Neural cell (in vitro differentiated cells): ENCODE measurements at regions not wholly inside any gene's neighbourhood (a gene's known extent, or its start where the extent isn't known, plus 50 kb on each side); places are given as distances from the start of the nearest gene placed in this dataset.

Experiments used
- H2AFZ ChIP-seq: fragments of 200-600, 300-800 bp; sonication (generic), shearing (Covaris generic); 2 replicates; pipeline ENCODE4 v1.6.0; 2014; ENCODE audit warnings: low read depth, mild to moderate bottlenecking, antibody characterized with exemption, low read length, moderate library complexity
- H3F3A ChIP-seq: fragments of 200-600 bp; shearing (Covaris generic); 2 replicates; pipeline ENCODE4 v1.6.1; 2016; ENCODE audit warnings: mild to moderate bottlenecking, moderate library complexity, mixed read lengths, antibody characterized with exemption, low read length; ENCODE audit not compliant: insufficient read depth, poor library complexity, severe bottlenecking
- H3K27ac ChIP-seq: fragments of 200-600, 300-800 bp; sonication (generic), shearing (Covaris generic); 2 replicates; pipeline ENCODE4 v1.5.1; 2014; ENCODE audit warnings: mild to moderate bottlenecking, low read length, moderate library complexity
- H3K27me3 ChIP-seq: fragments of 300-800, 200-600 bp; sonication (generic), shearing (Covaris generic); 2 replicates; pipeline ENCODE4 v1.6.0; 2014; ENCODE audit warnings: mild to moderate bottlenecking, low read depth, low read length, moderate library complexity; ENCODE audit not compliant: insufficient read depth
- H3K36me3 ChIP-seq: fragments of 300-800, 200-600 bp; sonication (generic), shearing (Covaris generic); 2 replicates; pipeline ENCODE4 v1.5.1; 2014; ENCODE audit warnings: mild to moderate bottlenecking, antibody characterized with exemption, low read length, moderate library complexity; ENCODE audit not compliant: insufficient read depth
- H3K4me2 ChIP-seq: fragments of 300-800, 200-600 bp; sonication (generic), shearing (Covaris generic); 2 replicates; pipeline ENCODE4 v1.6.0; 2014; ENCODE audit warnings: mild to moderate bottlenecking, low read length
- H3K4me3 ChIP-seq: fragments of 300-800, 200-600 bp; sonication (generic), shearing (Covaris generic); 2 replicates; pipeline ENCODE4 v1.5.1; 2014; ENCODE audit warnings: mild to moderate bottlenecking, low read length, moderate library complexity
- H3K79me2 ChIP-seq: fragments of 200-600 bp; shearing (Covaris generic); replicated peaks from 2 replicates; pipeline ENCODE4 v1.6.0; 2014; ENCODE audit warnings: mild to moderate bottlenecking, low read length, moderate library complexity; ENCODE audit not compliant: insufficient read depth
- H3K9ac ChIP-seq: fragments of 300-800, 200-600 bp; sonication (generic), shearing (Covaris generic); 2 replicates; pipeline ENCODE4 v1.6.1; 2016; ENCODE audit warnings: mild to moderate bottlenecking, low read length, mixed read lengths
- H3K9me2 ChIP-seq: fragments of 200-600 bp; shearing (Covaris generic); 2 replicates; pipeline ENCODE4 v1.6.1; 2016; ENCODE audit warnings: mild to moderate bottlenecking, low read length, mixed read lengths; ENCODE audit not compliant: insufficient read depth
- H3K9me3 ChIP-seq: fragments of 200-600, 300-800 bp; sonication (generic), shearing (Covaris generic); 2 replicates; pipeline ENCODE4 v1.6.1; 2016; ENCODE audit warnings: mild to moderate bottlenecking, mixed run types, low read length, moderate library complexity, mixed read lengths
- H4K20me1 ChIP-seq: fragments of 200-600 bp; shearing (Covaris generic); 2 replicates; pipeline ENCODE4 v1.6.1; 2016; ENCODE audit warnings: mild to moderate bottlenecking, mixed run types; ENCODE audit not compliant: insufficient read depth
- EP300 ChIP-seq: fragments of 450-650 bp; conservative IDR thresholded peaks from 2 replicates; pipeline ENCODE4 v1.6.1; 2014; ENCODE audit warnings: antibody characterized with exemption, mild to moderate bottlenecking, moderate library complexity; ENCODE audit not compliant: poor library complexity, severe bottlenecking
- EZH2 ChIP-seq: fragments of 200-600, 300-800 bp; shearing (Covaris generic), sonication (generic); IDR thresholded peaks from 2 replicates; pipeline ENCODE4 v1.6.1; 2014; ENCODE audit warnings: antibody characterized with exemption, low read length, borderline replicate concordance, mild to moderate bottlenecking; ENCODE audit not compliant: insufficient read depth, poor library complexity, severe bottlenecking
- MXI1 ChIP-seq: fragments of 450-650 bp; conservative IDR thresholded peaks from 2 replicates; pipeline ENCODE4 v1.6.1; 2014; ENCODE audit warnings: antibody characterized with exemption, mild to moderate bottlenecking; ENCODE audit not compliant: poor library complexity, severe bottlenecking
- POLR2AphosphoS5 ChIP-seq: IDR thresholded peaks from 2 replicates; pipeline ENCODE4 v1.6.1; 2012
- RAD21 ChIP-seq: fragments of 450-650 bp; conservative IDR thresholded peaks from 2 replicates; pipeline ENCODE4 v1.6.1; 2014; ENCODE audit warnings: antibody characterized with exemption, mild to moderate bottlenecking, moderate library complexity
- SMC3 ChIP-seq: fragments of 450-650 bp; conservative IDR thresholded peaks from 2 replicates; pipeline ENCODE4 v1.6.1; 2014; ENCODE audit warnings: antibody characterized with exemption, mild to moderate bottlenecking, moderate library complexity; ENCODE audit not compliant: poor library complexity
- TAF1 ChIP-seq: IDR thresholded peaks from 2 replicates; pipeline ENCODE4 v1.6.1; 2012; ENCODE audit warnings: low read depth
- TF ChIP-seq, protein P1 (sequence below): fragments of 450-650 bp; IDR thresholded peaks from 2 replicates; pipeline ENCODE4 v1.5.1; 2014; ENCODE audit warnings: antibody characterized with exemption, mild to moderate bottlenecking, moderate library complexity; ENCODE audit not compliant: poor library complexity, severe bottlenecking
- TF ChIP-seq, protein P2 (sequence below): IDR thresholded peaks from 2 replicates; pipeline ENCODE4 v1.6.1; 2012; ENCODE audit warnings: borderline replicate concordance

GRCh38 chrX:107574054-107574683, 54.1 kb upstream of the PRPS1 start:
- H3F3A ChIP-seq, result no peaks in the 10 kb centered on the region
- H3K9me3 ChIP-seq, result no peaks in the 10 kb centered on the region
- no peak overlapping the region for H3K4me3 ChIP-seq
- H3K79me2 ChIP-seq, result no peaks in the 10 kb centered on the region
- no peak overlapping the region for H3K9ac ChIP-seq
- TF ChIP-seq TAF1 (no peak), MXI1 (no peak), SMC3 (no peak), RAD21 (no peak), EP300 (no peak), POLR2AphosphoS5 (no peak), EZH2 (no peak)
- TF ChIP-seq, protein P1, sequence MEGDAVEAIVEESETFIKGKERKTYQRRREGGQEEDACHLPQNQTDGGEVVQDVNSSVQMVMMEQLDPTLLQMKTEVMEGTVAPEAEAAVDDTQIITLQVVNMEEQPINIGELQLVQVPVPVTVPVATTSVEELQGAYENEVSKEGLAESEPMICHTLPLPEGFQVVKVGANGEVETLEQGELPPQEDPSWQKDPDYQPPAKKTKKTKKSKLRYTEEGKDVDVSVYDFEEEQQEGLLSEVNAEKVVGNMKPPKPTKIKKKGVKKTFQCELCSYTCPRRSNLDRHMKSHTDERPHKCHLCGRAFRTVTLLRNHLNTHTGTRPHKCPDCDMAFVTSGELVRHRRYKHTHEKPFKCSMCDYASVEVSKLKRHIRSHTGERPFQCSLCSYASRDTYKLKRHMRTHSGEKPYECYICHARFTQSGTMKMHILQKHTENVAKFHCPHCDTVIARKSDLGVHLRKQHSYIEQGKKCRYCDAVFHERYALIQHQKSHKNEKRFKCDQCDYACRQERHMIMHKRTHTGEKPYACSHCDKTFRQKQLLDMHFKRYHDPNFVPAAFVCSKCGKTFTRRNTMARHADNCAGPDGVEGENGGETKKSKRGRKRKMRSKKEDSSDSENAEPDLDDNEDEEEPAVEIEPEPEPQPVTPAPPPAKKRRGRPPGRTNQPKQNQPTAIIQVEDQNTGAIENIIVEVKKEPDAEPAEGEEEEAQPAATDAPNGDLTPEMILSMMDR, result no peak
- TF ChIP-seq, protein P2, sequence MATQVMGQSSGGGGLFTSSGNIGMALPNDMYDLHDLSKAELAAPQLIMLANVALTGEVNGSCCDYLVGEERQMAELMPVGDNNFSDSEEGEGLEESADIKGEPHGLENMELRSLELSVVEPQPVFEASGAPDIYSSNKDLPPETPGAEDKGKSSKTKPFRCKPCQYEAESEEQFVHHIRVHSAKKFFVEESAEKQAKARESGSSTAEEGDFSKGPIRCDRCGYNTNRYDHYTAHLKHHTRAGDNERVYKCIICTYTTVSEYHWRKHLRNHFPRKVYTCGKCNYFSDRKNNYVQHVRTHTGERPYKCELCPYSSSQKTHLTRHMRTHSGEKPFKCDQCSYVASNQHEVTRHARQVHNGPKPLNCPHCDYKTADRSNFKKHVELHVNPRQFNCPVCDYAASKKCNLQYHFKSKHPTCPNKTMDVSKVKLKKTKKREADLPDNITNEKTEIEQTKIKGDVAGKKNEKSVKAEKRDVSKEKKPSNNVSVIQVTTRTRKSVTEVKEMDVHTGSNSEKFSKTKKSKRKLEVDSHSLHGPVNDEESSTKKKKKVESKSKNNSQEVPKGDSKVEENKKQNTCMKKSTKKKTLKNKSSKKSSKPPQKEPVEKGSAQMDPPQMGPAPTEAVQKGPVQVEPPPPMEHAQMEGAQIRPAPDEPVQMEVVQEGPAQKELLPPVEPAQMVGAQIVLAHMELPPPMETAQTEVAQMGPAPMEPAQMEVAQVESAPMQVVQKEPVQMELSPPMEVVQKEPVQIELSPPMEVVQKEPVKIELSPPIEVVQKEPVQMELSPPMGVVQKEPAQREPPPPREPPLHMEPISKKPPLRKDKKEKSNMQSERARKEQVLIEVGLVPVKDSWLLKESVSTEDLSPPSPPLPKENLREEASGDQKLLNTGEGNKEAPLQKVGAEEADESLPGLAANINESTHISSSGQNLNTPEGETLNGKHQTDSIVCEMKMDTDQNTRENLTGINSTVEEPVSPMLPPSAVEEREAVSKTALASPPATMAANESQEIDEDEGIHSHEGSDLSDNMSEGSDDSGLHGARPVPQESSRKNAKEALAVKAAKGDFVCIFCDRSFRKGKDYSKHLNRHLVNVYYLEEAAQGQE, result no peak
- no peaks in the 10 kb centered on the region for H3K27me3 ChIP-seq
- H3K4me2 ChIP-seq, result no peak overlapping the region
- no peak overlapping the region for H3K27ac ChIP-seq
- H3K9me2 ChIP-seq, result no peaks in the 10 kb centered on the region
- H2AFZ ChIP-seq, result no peak overlapping the region
- H3K36me3 ChIP-seq, result no peaks in the 10 kb centered on the region
- H4K20me1 ChIP-seq, result no peaks in the 10 kb centered on the region

- H3K27me3 ChIP-seq, result no peaks in the 10 kb centered on the region
- H3K9ac ChIP-seq, result no peak overlapping the region
- no peaks in the 10 kb centered on the region for H3K9me2 ChIP-seq
- H3K4me2 ChIP-seq, result no peak overlapping the region
- no peaks in the 10 kb centered on the region for H3K9me3 ChIP-seq
- no peak overlapping the region for H2AFZ ChIP-seq
- no peaks in the 10 kb centered on the region for H4K20me1 ChIP-seq
- no peaks in the 10 kb centered on the region for H3K36me3 ChIP-seq
- no peak overlapping the region for H3K4me3 ChIP-seq
- H3K27ac ChIP-seq, result no peak overlapping the region
- no peaks in the 10 kb centered on the region for H3K79me2 ChIP-seq
- no peaks in the 10 kb centered on the region for H3F3A ChIP-seq
- TF ChIP-seq, protein P1, result no peak
Observed at GRCh38 chrX:107574711-107575110, 53.6 kb upstream of the PRPS1 start.
